K562 (cell line): ENCODE measurements at regions not wholly inside any gene's neighbourhood (a gene's known extent, or its start where the extent isn't known, plus 50 kb on each side); places are given as distances from the start of the nearest gene placed in this dataset.

Source experiments
- ATF7 ChIP-seq: fragments of 450-650 bp; IDR thresholded peaks from 2 replicates; pipeline ENCODE4 v1.7.1; 2014; ENCODE audit warnings: mild to moderate bottlenecking, moderate library complexity
- EGR1 ChIP-seq: fragments of 450-650 bp; conservative IDR thresholded peaks from 2 replicates; pipeline ENCODE4 v1.6.1; 2017; ENCODE audit warnings: mild to moderate bottlenecking
- IFI16 ChIP-seq: fragments of 250-450 bp; sonication (Bioruptor Pico); IDR thresholded peaks from 2 replicates; pipeline ENCODE4 v2.1.2; 2022; ENCODE audit warnings: mild to moderate bottlenecking, inconsistent platforms
- MAZ ChIP-seq, 2 experiments: fragments of 450-650 bp in 1 of 2; sonication (generic) in 1 of 2; formaldehyde crosslinking; IDR thresholded peaks in 1 of 2; conservative IDR thresholded peaks in 1 of 2; 2 replicates each; pipeline versions ENCODE4 v1.4.0 to v1.5.0; 2020; ENCODE audit warnings: mild to moderate bottlenecking in 1 of 2, missing genetic modification reagents in 1 of 2
- NR1H2 ChIP-seq: sonication (generic); formaldehyde crosslinking; IDR thresholded peaks from 2 replicates; pipeline ENCODE4 v1.4.0; 2020; ENCODE audit warnings: mild to moderate bottlenecking, missing genetic modification reagents
- RBM15 ChIP-seq: fragments of 200-400 bp; formaldehyde crosslinking; IDR thresholded peaks from 2 replicates; pipeline ENCODE4 v1.6.1; 2018; ENCODE audit warnings: mild to moderate bottlenecking, low read length, moderate library complexity; ENCODE audit not compliant: insufficient read depth
- ZNF436 ChIP-seq: fragments of 250-450, 450-650 bp; sonication (Bioruptor Pico); formaldehyde crosslinking; IDR thresholded peaks from 2 replicates; pipeline ENCODE4 v1.7.0; 2020; ENCODE audit warnings: mild to moderate bottlenecking
- ZNF583 ChIP-seq: fragments of 250-450 bp; sonication (Bioruptor Pico); IDR thresholded peaks from 2 replicates; pipeline ENCODE4 v1.4.0; 2020
- TF ChIP-seq, protein P1 (sequence below): fragments of 450-650 bp; formaldehyde crosslinking; IDR thresholded peaks from 2 replicates; pipeline ENCODE4 v1.4.0; 2020; ENCODE audit warnings: mild to moderate bottlenecking, moderate library complexity
- TF ChIP-seq, protein P2 (sequence below): fragments of 200-800 bp; sonication (Bioruptor generic); IDR thresholded peaks from 2 replicates; pipeline ENCODE4 v1.6.1; 2017; ENCODE audit warnings: missing genetic modification characterization, missing compliant biosample characterization
- TF ChIP-seq, protein P3 (sequence below), 2 experiments: fragments of 450-650 bp in 1 of 2; sonication (generic) in 1 of 2; formaldehyde crosslinking in 1 of 2; IDR thresholded peaks; 2 replicates each; pipeline versions ENCODE4 v1.7.1 to v1.9.0; 2016 to 2022; ENCODE audit warnings: inconsistent platforms in 1 of 2, mild to moderate bottlenecking in 1 of 2, missing genetic modification reagents in 1 of 2
- TF ChIP-seq, protein P4 (sequence below): IDR thresholded peaks from 2 replicates; pipeline ENCODE4 v1.6.1; 2012; ENCODE audit warnings: low read depth, low read length, improper control_type of control experiment, borderline replicate concordance

DNA sequence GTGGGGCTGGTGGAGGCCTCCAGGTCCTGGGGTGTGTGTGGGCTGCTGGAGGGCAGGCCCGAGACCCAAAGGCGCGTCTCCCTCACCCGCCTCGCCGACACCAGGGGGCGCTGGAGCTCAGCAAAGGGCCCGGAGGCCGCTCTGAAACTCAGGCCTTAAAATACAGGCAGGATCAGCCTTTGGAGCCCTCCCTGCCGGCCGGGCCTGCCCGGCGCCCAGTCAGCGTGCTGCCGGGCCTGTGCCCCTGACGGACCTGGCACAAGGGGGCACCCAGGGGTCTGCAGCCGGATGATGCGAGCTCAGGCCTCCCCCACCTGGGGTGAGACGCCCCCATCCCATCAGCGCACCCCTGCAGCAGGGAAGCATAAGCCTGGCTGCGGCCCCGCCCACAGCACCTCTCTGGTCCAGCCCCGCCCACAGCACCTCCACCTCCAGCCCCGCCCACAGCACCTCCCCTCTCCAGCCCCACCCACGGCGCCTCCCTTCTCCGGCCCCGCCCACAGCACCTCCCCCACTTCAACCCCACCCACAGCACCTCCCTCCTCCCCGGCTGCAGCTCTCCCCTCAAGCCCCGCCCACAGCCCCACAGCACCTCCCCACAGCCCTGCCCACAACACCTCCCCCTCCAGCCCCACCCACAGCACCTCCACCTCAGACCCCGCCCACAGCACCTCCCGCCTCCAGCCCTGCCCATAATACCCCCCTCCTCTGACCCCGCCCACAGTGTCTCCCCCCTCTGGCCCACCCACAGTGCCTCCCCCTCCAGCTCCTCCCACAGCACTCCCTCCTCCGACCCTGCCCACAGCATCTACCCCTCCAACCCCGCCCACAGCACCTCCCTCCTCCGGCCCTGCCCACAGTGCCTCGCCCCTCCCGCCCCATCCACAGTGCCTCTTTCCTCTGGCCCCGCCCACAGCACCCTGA lies 92.8 kb upstream of the OTOS start (continued):
- TF ChIP-seq MAZ (CRISPR knock-in tag; conservative IDR thresholded peaks at IDR 0.05 in 1 of 2, IDR thresholded peaks at IDR 0.05 in 1 of 2): peak in 1 of 2 experiments; percentile 27; a peak in 2 of 4 replicates
- no peak for TF ChIP-seq RBM15
- TF ChIP-seq EGR1: peak; percentile 50; the same call in 1 of the 2 replicates
- TF ChIP-seq ATF7: peak; percentile 44; the same call in 1 of the 2 replicates
- no peak for TF ChIP-seq ZNF436
- TF ChIP-seq, protein P1, sequence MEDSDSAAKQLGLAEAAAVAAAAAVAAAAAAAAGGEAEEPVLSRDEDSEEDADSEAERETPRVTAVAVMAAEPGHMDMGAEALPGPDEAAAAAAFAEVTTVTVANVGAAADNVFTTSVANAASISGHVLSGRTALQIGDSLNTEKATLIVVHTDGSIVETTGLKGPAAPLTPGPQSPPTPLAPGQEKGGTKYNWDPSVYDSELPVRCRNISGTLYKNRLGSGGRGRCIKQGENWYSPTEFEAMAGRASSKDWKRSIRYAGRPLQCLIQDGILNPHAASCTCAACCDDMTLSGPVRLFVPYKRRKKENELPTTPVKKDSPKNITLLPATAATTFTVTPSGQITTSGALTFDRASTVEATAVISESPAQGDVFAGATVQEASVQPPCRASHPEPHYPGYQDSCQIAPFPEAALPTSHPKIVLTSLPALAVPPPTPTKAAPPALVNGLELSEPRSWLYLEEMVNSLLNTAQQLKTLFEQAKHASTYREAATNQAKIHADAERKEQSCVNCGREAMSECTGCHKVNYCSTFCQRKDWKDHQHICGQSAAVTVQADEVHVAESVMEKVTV (CRISPR knock-in tag): peak; percentile 50
- no peak for TF ChIP-seq NR1H2 (CRISPR knock-in tag)
- TF ChIP-seq, protein P2, sequence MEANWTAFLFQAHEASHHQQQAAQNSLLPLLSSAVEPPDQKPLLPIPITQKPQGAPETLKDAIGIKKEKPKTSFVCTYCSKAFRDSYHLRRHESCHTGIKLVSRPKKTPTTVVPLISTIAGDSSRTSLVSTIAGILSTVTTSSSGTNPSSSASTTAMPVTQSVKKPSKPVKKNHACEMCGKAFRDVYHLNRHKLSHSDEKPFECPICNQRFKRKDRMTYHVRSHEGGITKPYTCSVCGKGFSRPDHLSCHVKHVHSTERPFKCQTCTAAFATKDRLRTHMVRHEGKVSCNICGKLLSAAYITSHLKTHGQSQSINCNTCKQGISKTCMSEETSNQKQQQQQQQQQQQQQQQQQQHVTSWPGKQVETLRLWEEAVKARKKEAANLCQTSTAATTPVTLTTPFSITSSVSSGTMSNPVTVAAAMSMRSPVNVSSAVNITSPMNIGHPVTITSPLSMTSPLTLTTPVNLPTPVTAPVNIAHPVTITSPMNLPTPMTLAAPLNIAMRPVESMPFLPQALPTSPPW (CRISPR knock-in tag): peak; percentile 80
- no peak for TF ChIP-seq IFI16 (CRISPR knock-in tag)
- TF ChIP-seq ZNF583 (CRISPR knock-in tag): no peak
- TF ChIP-seq, protein P3, sequence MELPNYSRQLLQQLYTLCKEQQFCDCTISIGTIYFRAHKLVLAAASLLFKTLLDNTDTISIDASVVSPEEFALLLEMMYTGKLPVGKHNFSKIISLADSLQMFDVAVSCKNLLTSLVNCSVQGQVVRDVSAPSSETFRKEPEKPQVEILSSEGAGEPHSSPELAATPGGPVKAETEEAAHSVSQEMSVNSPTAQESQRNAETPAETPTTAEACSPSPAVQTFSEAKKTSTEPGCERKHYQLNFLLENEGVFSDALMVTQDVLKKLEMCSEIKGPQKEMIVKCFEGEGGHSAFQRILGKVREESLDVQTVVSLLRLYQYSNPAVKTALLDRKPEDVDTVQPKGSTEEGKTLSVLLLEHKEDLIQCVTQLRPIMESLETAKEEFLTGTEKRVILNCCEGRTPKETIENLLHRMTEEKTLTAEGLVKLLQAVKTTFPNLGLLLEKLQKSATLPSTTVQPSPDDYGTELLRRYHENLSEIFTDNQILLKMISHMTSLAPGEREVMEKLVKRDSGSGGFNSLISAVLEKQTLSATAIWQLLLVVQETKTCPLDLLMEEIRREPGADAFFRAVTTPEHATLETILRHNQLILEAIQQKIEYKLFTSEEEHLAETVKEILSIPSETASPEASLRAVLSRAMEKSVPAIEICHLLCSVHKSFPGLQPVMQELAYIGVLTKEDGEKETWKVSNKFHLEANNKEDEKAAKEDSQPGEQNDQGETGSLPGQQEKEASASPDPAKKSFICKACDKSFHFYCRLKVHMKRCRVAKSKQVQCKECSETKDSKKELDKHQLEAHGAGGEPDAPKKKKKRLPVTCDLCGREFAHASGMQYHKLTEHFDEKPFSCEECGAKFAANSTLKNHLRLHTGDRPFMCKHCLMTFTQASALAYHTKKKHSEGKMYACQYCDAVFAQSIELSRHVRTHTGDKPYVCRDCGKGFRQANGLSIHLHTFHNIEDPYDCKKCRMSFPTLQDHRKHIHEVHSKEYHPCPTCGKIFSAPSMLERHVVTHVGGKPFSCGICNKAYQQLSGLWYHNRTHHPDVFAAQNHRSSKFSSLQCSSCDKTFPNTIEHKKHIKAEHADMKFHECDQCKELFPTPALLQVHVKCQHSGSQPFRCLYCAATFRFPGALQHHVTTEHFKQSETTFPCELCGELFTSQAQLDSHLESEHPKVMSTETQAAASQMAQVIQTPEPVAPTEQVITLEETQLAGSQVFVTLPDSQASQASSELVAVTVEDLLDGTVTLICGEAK (IDR thresholded peaks at IDR 0.05): no peak
- TF ChIP-seq, protein P3 (CRISPR knock-in tag; IDR thresholded peaks at IDR 0.05): no peak
- TF ChIP-seq, protein P4, sequence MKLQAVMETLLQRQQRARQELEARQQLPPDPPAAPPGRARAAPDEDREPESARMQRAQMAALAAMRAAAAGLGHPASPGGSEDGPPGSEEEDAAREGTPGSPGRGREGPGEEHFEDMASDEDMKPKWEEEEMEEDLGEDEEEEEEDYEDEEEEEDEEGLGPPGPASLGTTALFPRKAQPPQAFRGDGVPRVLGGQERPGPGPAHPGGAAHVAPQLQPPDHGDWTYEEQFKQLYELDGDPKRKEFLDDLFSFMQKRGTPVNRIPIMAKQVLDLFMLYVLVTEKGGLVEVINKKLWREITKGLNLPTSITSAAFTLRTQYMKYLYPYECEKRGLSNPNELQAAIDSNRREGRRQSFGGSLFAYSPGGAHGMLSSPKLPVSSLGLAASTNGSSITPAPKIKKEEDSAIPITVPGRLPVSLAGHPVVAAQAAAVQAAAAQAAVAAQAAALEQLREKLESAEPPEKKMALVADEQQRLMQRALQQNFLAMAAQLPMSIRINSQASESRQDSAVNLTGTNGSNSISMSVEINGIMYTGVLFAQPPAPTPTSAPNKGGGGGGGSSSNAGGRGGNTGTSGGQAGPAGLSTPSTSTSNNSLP: no peak
